Activated CD8-positive, alpha-beta memory T cell treated with anti-CD3 and anti-CD28 coated beads for 1 hour (primary cell): ENCODE measurements at regions not wholly inside any gene's neighbourhood (a gene's known extent, or its start where the extent isn't known, plus 50 kb on each side); places are given as distances from the start of the nearest gene placed in this dataset.
"Not testable (repeated sequence)": the region's sequence is repeated elsewhere in the genome, so short reads cannot be mapped to it uniquely, and the experiment has no call there.

Experiments
- DNase-seq, 2 donors: peaks; one replicate each; pipeline ENCODE4 v3.0.0-alpha.2; 2020; ENCODE audit warnings: low read depth in 1 of 2; ENCODE audit errors: extremely low read depth in 1 of 2

- DNase-seq: no peak
Observed at GRCh38 chr3:28575746-28576613, 227.4 kb upstream of the AZI2 start.

- no peak for DNase-seq
Observed at GRCh38 chr3:28576614-28577200, 228.1 kb upstream of the AZI2 start.

- no peak for DNase-seq
Observed at GRCh38 chr3:28577941-28578500, 229.4 kb upstream of the AZI2 start.

GRCh38 chr3:28586325-28586724 lies 237.7 kb upstream of the AZI2 start:
- no peak for DNase-seq

- no peak for DNase-seq
Observed at GRCh38 chr3:28587723-28588122, 239.1 kb upstream of the AZI2 start.

- no peak for DNase-seq
Observed at GRCh38 chr3:28590216-28590615, 241.6 kb upstream of the AZI2 start.

GRCh38 chr3:28590860-28591259 lies 242.2 kb upstream of the AZI2 start:
- no peak for DNase-seq

GRCh38 chr3:28595372-28595771 lies 246.7 kb upstream of the AZI2 start:
- DNase-seq: no peak

- no peak for DNase-seq
Observed at GRCh38 chr3:28597452-28597851, 248.8 kb upstream of the AZI2 start.

GRCh38 chr3:28598165-28598564 lies 249.5 kb upstream of the AZI2 start:
- DNase-seq: no peak

- no peak for DNase-seq
Observed at GRCh38 chr3:28601291-28601690, 252.7 kb upstream of the AZI2 start.

- DNase-seq: no peak
Observed at GRCh38 chr3:28606283-28606682, 257.7 kb upstream of the AZI2 start.

- no peak for DNase-seq
Observed at GRCh38 chr3:28612232-28612631, 263.6 kb upstream of the AZI2 start.

- DNase-seq: no peak
Observed at GRCh38 chr3:28613511-28614106, 265.0 kb upstream of the AZI2 start.

GRCh38 chr3:28615071-28615470 lies 266.4 kb upstream of the AZI2 start:
- DNase-seq: no peak

- DNase-seq: no peak
Observed at GRCh38 chr3:28615971-28616370, 267.3 kb upstream of the AZI2 start.

GRCh38 chr3:28617821-28618220 lies 269.2 kb upstream of the AZI2 start:
- no peak for DNase-seq

- no peak for DNase-seq
Observed at GRCh38 chr3:28623106-28623505, 274.5 kb upstream of the AZI2 start.

- DNase-seq: no peak
Observed at GRCh38 chr3:28624084-28624483, 275.5 kb upstream of the AZI2 start.

- DNase-seq: not testable (repeated sequence)
Observed at GRCh38 chr3:28627843-28628242, 279.2 kb upstream of the AZI2 start.

- DNase-seq: no peak
Observed at GRCh38 chr3:28634019-28634418, 285.4 kb upstream of the AZI2 start.

GRCh38 chr3:28637742-28638141 lies 289.1 kb upstream of the AZI2 start:
- no peak for DNase-seq
